HCT116 (cell line): ENCODE measurements at regions not wholly inside any gene's neighbourhood (a gene's known extent, or its start where the extent isn't known, plus 50 kb on each side); places are given as distances from the start of the nearest gene placed in this dataset.

Source experiments
- ATAC-seq: fragments of 200-7000 bp; cut with Tn5 transposase; 2 replicates; pipeline ENCODE4 v1.9.1; 2020; ENCODE audit warnings: mild to moderate bottlenecking, moderate library complexity
- BruUV-seq: library from RNA; stranded (reverse); fragments of 400-500 nt; replicated peaks from 2 replicates; lab custom pipeline; 2021; lab: Mats Ljungman, UMichigan
- CTCF ChIA-PET: fragments of 300-600 bp; sonication (Branson Sonifier 250); formaldehyde crosslinking; loops from one replicate; lab custom pipeline; 2021; ENCODE audit warnings: antibody characterized with exemption; lab: Charles Lee
- POLR2A ChIA-PET: fragments of 300-600, 350-600 bp; sonication (Branson Sonifier 250); formaldehyde crosslinking; loops from one replicate; lab custom pipeline; 2021; ENCODE audit warnings: antibody characterized with exemption; lab: Charles Lee
- RAD21 ChIA-PET, 2 experiments: fragments of 300-600 bp; sonication (Branson Sonifier 250); formaldehyde crosslinking; loops; one replicate each; lab custom pipeline; 2023; ENCODE audit warnings: low total read pairs in 2 of 2; ENCODE audit not compliant: uncharacterized antibody in 2 of 2, unreplicated experiment in 2 of 2, low non-redundant PET in 1 of 2; lab: Charles Lee
- DNase-seq: peaks from one replicate; pipeline ENCODE4 v3.0.0-alpha.2; 2010; ENCODE audit warnings: low read depth, low spot score
- H2AFZ ChIP-seq: fragments of 200-600 bp; shearing (Covaris generic), sonication (generic); 2 replicates; pipeline ENCODE4 v1.6.1; 2017; ENCODE audit warnings: low read depth, mixed run types, mixed read lengths, antibody characterized with exemption, low read length; ENCODE audit not compliant: poor library complexity, severe bottlenecking
- H3K27ac ChIP-seq: 2 replicates; pipeline ENCODE4 v1.5.1; 2012; ENCODE audit warnings: low read depth, low read length
- H3K27me3 ChIP-seq: fragments of 200-600 bp; sonication (generic); 2 replicates; pipeline ENCODE4 v1.6.1; 2016; ENCODE audit warnings: mixed run types, low read length, mixed read lengths; ENCODE audit not compliant: insufficient read depth
- H3K36me3 ChIP-seq, 2 experiments: fragments of 200-500 bp in 1 of 2; fragments of 200-600 bp in 1 of 2; sonication (Bioruptor generic) in 1 of 2; sonication (generic) in 1 of 2; 2 replicates each; pipeline versions ENCODE4 v1.5.1 to v1.6.1; 2014 to 2016; ENCODE audit warnings: low read length in 2 of 2, inconsistent platforms in 1 of 2, mixed read lengths in 1 of 2, mixed run types in 1 of 2; ENCODE audit not compliant: insufficient read depth in 2 of 2, control insufficient read depth in 1 of 2
- H3K4me1 ChIP-seq, 2 experiments: fragments of 200-600 bp in 1 of 2; sonication (generic) in 1 of 2; 2 replicates each; pipeline versions ENCODE4 v1.5.1 to v1.6.1; 2012 to 2017; ENCODE audit warnings: low read length in 2 of 2, inconsistent platforms in 1 of 2, mild to moderate bottlenecking in 1 of 2, mixed read lengths in 1 of 2, mixed run types in 1 of 2, moderate library complexity in 1 of 2; ENCODE audit not compliant: insufficient read depth in 2 of 2, control insufficient read depth in 1 of 2
- H3K4me2 ChIP-seq: fragments of 200-600 bp; sonication (generic); 2 replicates; pipeline ENCODE4 v1.6.1; 2017; ENCODE audit warnings: mixed run types, low read length, mixed read lengths
- H3K4me3 ChIP-seq, 2 experiments: fragments of 200-600 bp in 1 of 2; sonication (generic) in 1 of 2; replicated peaks in 1 of 2; 2 replicates each; pipeline ENCODE4 v1.5.1; 2011 to 2016; ENCODE audit warnings: low read length in 2 of 2, control low read depth in 1 of 2, low read depth in 1 of 2, mild to moderate bottlenecking in 1 of 2, mixed read lengths in 1 of 2, mixed run types in 1 of 2
- H3K79me2 ChIP-seq: fragments of 200-600 bp; sonication (generic); 2 replicates; pipeline ENCODE4 v1.6.1; 2017; ENCODE audit warnings: mild to moderate bottlenecking, mixed run types, low read length, moderate library complexity, mixed read lengths; ENCODE audit not compliant: insufficient read depth
- H3K9ac ChIP-seq: fragments of 200-600 bp; sonication (generic); 2 replicates; pipeline ENCODE4 v1.6.1; 2016; ENCODE audit warnings: low read length, mixed read lengths
- H3K9me2 ChIP-seq: fragments of 200-600 bp; sonication (generic), shearing (Covaris generic); 2 replicates; pipeline ENCODE4 v1.6.1; 2017; ENCODE audit warnings: mixed run types, mild to moderate bottlenecking, moderate library complexity; ENCODE audit not compliant: insufficient read depth
- H3K9me3 ChIP-seq, 2 experiments: fragments of 200-500 bp in 1 of 2; fragments of 200-600 bp in 1 of 2; sonication (Bioruptor generic) in 1 of 2; sonication (generic) in 1 of 2; 2 replicates each; pipeline ENCODE4 v1.6.1; 2014 to 2017; ENCODE audit warnings: low read length in 2 of 2, mixed read lengths in 2 of 2, inconsistent platforms in 1 of 2, low read depth in 1 of 2, mild to moderate bottlenecking in 1 of 2, mixed run types in 1 of 2, moderate library complexity in 1 of 2; ENCODE audit not compliant: control insufficient read depth in 1 of 2, insufficient read depth in 1 of 2
- H4K20me1 ChIP-seq: fragments of 200-600 bp; sonication (generic), shearing (Covaris generic); 2 replicates; pipeline ENCODE4 v1.6.1; 2017; ENCODE audit warnings: mixed run types, mild to moderate bottlenecking, moderate library complexity; ENCODE audit not compliant: insufficient read depth
- CBX3 ChIP-seq: IDR thresholded peaks from 2 replicates; pipeline ENCODE4 v1.6.1; 2012; ENCODE audit warnings: low read depth
- EGR1 ChIP-seq: IDR thresholded peaks from 2 replicates; pipeline ENCODE4 v1.6.1; 2012; ENCODE audit warnings: low read depth
- EZH2 ChIP-seq: fragments of 200-600 bp; sonication (generic); IDR thresholded peaks from 2 replicates; pipeline ENCODE4 v1.6.1; 2017; ENCODE audit warnings: antibody characterized with exemption, mixed run types
- POLR2A ChIP-seq: IDR thresholded peaks from 2 replicates; pipeline ENCODE4 v1.7.0; 2011; ENCODE audit warnings: borderline replicate concordance; ENCODE audit not compliant: insufficient read depth, insufficient read length; ENCODE audit errors: extremely low read depth
- POLR2AphosphoS5 ChIP-seq: IDR thresholded peaks from 2 replicates; pipeline ENCODE4 v1.6.1; 2011; ENCODE audit warnings: mild to moderate bottlenecking, low read depth, low read length, moderate library complexity
- RAD21 ChIP-seq: IDR thresholded peaks from 2 replicates; pipeline ENCODE4 v1.6.1; 2012; ENCODE audit warnings: low read depth, mild to moderate bottlenecking
- ZFX ChIP-seq: fragments of 450-650 bp; IDR thresholded peaks from 2 replicates; pipeline ENCODE4 v1.6.1; 2017
- intact Hi-C: fragments of 100-400 bp; cut with micrococcal nuclease; formaldehyde crosslinking; loops from 2 replicates; pipeline ENCODE4 v1.10.0; 2022
- TF ChIP-seq, protein P1 (sequence below), 3 experiments: fragments of 200-600 bp in 1 of 3; sonication (generic) in 1 of 3; IDR thresholded peaks in 2 of 3; conservative IDR thresholded peaks in 1 of 3; 2 replicates each; pipeline ENCODE4 v1.5.1; 2012 to 2017; ENCODE audit warnings: low read depth in 2 of 3, low read length in 2 of 3, antibody characterized with exemption in 1 of 3, borderline replicate concordance in 1 of 3, control low read depth in 1 of 3, mild to moderate bottlenecking in 1 of 3, mixed read lengths in 1 of 3, mixed run types in 1 of 3, moderate library complexity in 1 of 3; ENCODE audit not compliant: insufficient read depth in 1 of 3
- TF ChIP-seq, protein P2 (sequence below): IDR thresholded peaks from 2 replicates; pipeline ENCODE4 v1.6.1; 2012; ENCODE audit warnings: low read depth

DNA sequence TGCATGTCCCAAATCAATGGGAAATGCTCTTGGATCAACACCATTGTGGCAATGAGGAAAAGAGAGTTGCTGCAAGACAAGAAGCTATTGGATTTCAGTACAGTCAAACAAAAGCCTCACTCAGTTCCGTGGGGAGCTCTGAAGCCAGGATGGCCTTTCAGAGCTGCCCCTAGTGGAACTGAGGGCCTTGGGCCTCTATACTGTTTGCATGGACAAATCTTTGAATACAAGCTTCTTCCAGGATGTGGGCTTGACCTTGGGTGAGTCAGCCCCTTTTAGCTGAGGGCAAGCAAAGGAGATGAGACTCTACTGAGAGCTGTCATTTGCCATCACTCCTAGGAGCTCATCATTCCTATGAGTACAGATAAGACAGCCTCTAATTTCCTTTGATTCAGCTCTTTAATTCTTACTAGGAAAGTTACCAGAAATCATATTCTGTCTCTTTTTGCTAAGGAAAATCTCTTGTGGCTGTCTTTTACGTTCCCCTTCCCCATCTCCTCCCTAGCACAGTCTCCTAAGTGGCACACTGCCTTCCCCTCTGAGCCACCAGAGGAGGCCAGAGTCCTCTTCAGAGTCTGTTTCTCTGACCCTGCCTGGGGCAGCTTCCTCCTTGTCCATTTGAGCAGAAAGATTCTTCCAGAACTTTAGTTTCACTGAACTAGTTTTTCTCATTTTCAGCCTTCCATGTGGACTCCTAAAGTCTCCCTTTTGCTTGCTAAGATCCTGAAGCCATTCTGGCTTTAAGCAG is 168.8 kb upstream of the POC5 start:
- CTCF ChIA-PET = interaction anchor here (1.1 to 2.3 kb wide), 3 partner anchors 151 to 370 kb away, joined by 3 to 15 read pairs (median 6); no protein-coding TSS in a partner anchor
- Histone ChIP-seq H3K79me2 (no peaks in the 10 kb centered on the region), H3K36me3 (no peaks in the 10 kb centered on the region), H3K4me1 (no peaks in the 10 kb centered on the region), H3K27me3 (no peaks in the 10 kb centered on the region), H3K4me2 (no peak overlapping the region), H3K4me3 (no peak overlapping the region), H3K9ac (no peak overlapping the region), H2AFZ (no peak overlapping the region), H4K20me1 (no peaks in the 10 kb centered on the region), H3K27ac (no peak overlapping the region), H3K9me2 (no peaks in the 10 kb centered on the region), H3K9me3 (no peaks in the 10 kb centered on the region)
- ATAC-seq = peak; percentile 57
- no peak for DNase-seq
- TF ChIP-seq, protein P1, sequence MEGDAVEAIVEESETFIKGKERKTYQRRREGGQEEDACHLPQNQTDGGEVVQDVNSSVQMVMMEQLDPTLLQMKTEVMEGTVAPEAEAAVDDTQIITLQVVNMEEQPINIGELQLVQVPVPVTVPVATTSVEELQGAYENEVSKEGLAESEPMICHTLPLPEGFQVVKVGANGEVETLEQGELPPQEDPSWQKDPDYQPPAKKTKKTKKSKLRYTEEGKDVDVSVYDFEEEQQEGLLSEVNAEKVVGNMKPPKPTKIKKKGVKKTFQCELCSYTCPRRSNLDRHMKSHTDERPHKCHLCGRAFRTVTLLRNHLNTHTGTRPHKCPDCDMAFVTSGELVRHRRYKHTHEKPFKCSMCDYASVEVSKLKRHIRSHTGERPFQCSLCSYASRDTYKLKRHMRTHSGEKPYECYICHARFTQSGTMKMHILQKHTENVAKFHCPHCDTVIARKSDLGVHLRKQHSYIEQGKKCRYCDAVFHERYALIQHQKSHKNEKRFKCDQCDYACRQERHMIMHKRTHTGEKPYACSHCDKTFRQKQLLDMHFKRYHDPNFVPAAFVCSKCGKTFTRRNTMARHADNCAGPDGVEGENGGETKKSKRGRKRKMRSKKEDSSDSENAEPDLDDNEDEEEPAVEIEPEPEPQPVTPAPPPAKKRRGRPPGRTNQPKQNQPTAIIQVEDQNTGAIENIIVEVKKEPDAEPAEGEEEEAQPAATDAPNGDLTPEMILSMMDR (IDR thresholded peaks at IDR 0.05 in 2 of 3, conservative IDR thresholded peaks at IDR 0.05 in 1 of 3; ENCODE audit: borderline replicate concordance in 1 of 3, insufficient read depth in 1 of 3, low read depth in 2 of 3, low read length in 2 of 3) = peak; percentile 9 to 47 (median 39); a peak in 5 of 6 replicates
- TF ChIP-seq RAD21 = peak; percentile 29; the same call in 1 of the 2 replicates
- TF ChIP-seq ZFX = no peak
- intact Hi-C loops = loop anchor here (5.0 kb wide), 1 partner anchor 371 kb away; no protein-coding TSS in a partner anchor
- POLR2A ChIA-PET = interaction anchor here (1.0 kb wide), 1 partner anchor 124 kb away, joined by 3 read pairs; no protein-coding TSS in a partner anchor
- RAD21 ChIA-PET = no interaction called here
- no TSS peak for BruUV-seq

DNA sequence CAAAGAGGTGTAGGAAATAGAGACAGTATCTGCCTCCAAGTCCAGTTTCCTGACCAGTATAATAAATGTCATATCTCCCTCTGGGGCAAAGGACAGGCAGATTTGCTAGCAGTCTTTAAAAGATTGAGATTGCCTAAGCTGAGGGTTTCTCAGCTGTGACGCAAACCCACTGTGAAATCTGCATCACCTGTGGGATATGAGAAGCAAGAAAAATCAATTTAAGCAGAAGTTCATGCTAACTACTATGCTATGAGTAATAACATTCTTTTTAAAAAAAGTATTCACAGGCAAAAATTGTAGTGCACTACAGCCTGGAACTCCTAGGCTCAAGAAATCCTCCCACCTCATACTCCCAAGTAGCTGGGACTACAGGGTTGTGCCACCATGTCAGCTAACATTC is 168.1 kb upstream of the POC5 start:
- DNase-seq (no peak), ATAC-seq (no peak)
- Histone ChIP-seq H3K9me3 (no peaks in the 10 kb centered on the region), H3K36me3 (no peaks in the 10 kb centered on the region), H3K27me3 (no peaks in the 10 kb centered on the region), H3K4me3 (no peak overlapping the region), H3K4me1 (no peaks in the 10 kb centered on the region), H4K20me1 (no peaks in the 10 kb centered on the region), H2AFZ (no peak overlapping the region), H3K4me2 (no peak overlapping the region), H3K9me2 (no peaks in the 10 kb centered on the region), H3K79me2 (no peaks in the 10 kb centered on the region), H3K9ac (no peak overlapping the region), H3K27ac (no peak overlapping the region)
- ChIA-PET POLR2A (interaction anchor here (1.0 kb wide), 1 partner anchor 123 kb away, joined by 3 read pairs; no protein-coding TSS in a partner anchor), RAD21 (no interaction called here), CTCF (interaction anchor here (1.5 to 2.3 kb wide), 2 partner anchors 290 to 371 kb away, joined by 6 to 15 read pairs; no protein-coding TSS in a partner anchor)
- no peak for TF ChIP-seq EGR1
- TF ChIP-seq POLR2A = no peak
- no peak for TF ChIP-seq CBX3
- TF ChIP-seq EZH2 = no peak
- TF ChIP-seq, protein P2, sequence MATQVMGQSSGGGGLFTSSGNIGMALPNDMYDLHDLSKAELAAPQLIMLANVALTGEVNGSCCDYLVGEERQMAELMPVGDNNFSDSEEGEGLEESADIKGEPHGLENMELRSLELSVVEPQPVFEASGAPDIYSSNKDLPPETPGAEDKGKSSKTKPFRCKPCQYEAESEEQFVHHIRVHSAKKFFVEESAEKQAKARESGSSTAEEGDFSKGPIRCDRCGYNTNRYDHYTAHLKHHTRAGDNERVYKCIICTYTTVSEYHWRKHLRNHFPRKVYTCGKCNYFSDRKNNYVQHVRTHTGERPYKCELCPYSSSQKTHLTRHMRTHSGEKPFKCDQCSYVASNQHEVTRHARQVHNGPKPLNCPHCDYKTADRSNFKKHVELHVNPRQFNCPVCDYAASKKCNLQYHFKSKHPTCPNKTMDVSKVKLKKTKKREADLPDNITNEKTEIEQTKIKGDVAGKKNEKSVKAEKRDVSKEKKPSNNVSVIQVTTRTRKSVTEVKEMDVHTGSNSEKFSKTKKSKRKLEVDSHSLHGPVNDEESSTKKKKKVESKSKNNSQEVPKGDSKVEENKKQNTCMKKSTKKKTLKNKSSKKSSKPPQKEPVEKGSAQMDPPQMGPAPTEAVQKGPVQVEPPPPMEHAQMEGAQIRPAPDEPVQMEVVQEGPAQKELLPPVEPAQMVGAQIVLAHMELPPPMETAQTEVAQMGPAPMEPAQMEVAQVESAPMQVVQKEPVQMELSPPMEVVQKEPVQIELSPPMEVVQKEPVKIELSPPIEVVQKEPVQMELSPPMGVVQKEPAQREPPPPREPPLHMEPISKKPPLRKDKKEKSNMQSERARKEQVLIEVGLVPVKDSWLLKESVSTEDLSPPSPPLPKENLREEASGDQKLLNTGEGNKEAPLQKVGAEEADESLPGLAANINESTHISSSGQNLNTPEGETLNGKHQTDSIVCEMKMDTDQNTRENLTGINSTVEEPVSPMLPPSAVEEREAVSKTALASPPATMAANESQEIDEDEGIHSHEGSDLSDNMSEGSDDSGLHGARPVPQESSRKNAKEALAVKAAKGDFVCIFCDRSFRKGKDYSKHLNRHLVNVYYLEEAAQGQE = no peak
- no peak for TF ChIP-seq POLR2AphosphoS5
- no TSS peak for BruUV-seq
- intact Hi-C loops = loop anchor here (5.0 kb wide), 1 partner anchor 372 kb away; no protein-coding TSS in a partner anchor
